ENCODE measurements at regions not wholly inside any gene's neighbourhood (a gene's known extent, or its start where the extent isn't known, plus 50 kb on each side); places are given as distances from the start of the nearest gene placed in this dataset.

DNA sequence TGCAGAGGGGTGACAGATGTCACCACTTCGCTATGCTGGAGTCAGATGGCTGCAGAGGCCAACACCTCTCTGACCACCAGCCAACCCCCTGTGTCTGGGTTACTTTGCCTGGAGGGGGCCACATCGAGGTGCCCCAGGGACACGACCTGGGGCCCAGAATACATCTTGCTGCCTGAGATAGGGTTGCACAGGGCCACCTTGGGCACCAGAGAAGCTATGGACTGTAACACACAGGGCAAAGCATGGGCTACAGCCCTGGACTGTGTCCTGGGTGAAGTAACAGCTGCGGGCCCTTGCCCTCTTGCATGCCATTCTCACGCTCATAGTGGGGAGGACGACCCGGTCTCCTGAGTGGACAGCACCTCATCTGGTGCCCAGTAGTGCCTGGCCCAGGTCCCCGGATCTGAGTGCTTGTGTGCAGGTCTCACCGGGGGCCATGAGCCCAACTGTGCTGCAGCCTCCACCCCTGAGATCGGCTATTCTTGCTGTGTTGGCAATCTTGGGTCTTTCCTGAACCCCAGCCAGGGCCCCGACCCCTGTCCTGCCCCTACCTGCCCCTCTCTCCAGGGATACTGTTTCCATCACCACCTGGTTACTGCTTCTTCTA is 115.2 kb upstream of the GDF10 start:
- dilution Hi-C loops (cut with MboI; ENCODE audit: extremely low pct_ligation_motif_present, low sequenced_read_pairs) = no loop called here
- no peak overlapping the region for H2AFZ ChIP-seq (ENCODE audit: control insufficient read depth, low read length)
- FAIRE-seq = no peak

DNA sequence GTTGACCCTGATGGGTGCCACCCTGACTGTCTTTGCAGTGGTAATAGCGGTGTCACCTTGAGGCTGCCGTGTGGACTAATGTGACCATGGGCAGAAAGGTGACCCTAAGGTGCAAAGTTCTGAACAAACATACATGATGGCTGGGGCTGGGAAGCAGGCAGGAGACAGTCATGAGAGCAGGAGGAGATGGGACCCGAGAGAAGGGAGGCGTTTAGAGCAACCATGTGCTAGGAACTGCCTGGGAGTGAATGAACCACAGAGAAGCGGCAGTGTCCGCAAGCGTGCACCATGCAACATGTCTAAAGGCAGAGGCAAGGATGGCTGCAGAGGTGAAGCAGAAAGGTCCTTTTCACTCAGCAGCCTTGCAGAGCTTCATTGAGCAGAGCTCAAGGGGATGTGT is 113.1 kb upstream of the GDF10 start:
- no peaks in the 10 kb centered on the region for H3K27me3 ChIP-seq (ENCODE audit: control insufficient read depth, extremely low read depth, insufficient read depth, low read length)
- no peak overlapping the region for H3K27ac ChIP-seq (ENCODE audit: control insufficient read depth, insufficient read depth, low read length)
- H3K9me1 ChIP-seq (ENCODE audit: control insufficient read depth, extremely low read depth, insufficient read depth, low read length) = no peaks in the 10 kb centered on the region
- dilution Hi-C loops (cut with MboI; ENCODE audit: extremely low pct_ligation_motif_present, low sequenced_read_pairs) = no loop called here
- no peak overlapping the region for H3K9ac ChIP-seq (ENCODE audit: control insufficient read depth, extremely low read depth, insufficient read depth, low read length)
- no peak for TF ChIP-seq EZH2 (IDR thresholded peaks at IDR 0.05; ENCODE audit: low read length)
- TF ChIP-seq, protein P1, sequence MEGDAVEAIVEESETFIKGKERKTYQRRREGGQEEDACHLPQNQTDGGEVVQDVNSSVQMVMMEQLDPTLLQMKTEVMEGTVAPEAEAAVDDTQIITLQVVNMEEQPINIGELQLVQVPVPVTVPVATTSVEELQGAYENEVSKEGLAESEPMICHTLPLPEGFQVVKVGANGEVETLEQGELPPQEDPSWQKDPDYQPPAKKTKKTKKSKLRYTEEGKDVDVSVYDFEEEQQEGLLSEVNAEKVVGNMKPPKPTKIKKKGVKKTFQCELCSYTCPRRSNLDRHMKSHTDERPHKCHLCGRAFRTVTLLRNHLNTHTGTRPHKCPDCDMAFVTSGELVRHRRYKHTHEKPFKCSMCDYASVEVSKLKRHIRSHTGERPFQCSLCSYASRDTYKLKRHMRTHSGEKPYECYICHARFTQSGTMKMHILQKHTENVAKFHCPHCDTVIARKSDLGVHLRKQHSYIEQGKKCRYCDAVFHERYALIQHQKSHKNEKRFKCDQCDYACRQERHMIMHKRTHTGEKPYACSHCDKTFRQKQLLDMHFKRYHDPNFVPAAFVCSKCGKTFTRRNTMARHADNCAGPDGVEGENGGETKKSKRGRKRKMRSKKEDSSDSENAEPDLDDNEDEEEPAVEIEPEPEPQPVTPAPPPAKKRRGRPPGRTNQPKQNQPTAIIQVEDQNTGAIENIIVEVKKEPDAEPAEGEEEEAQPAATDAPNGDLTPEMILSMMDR (optimal IDR thresholded peaks at IDR 0.05 in 1 of 3, IDR thresholded peaks at IDR 0.05 in 1 of 3, conservative IDR thresholded peaks at IDR 0.05 in 1 of 3; ENCODE audit: extremely low read depth in 1 of 3, insufficient read depth in 2 of 3, low read length in 3 of 3) = no peak
- H2AFZ ChIP-seq (ENCODE audit: control insufficient read depth, low read length) = no peak overlapping the region
- H4K20me1 ChIP-seq (ENCODE audit: control insufficient read depth, extremely low read depth, insufficient read depth, low read length) = no peaks in the 10 kb centered on the region
- no peaks in the 10 kb centered on the region for H3K36me3 ChIP-seq (ENCODE audit: control insufficient read depth in 2 of 2, extremely low read depth in 1 of 2, insufficient read depth in 2 of 2, low read length in 2 of 2)
- H3K4me2 ChIP-seq (ENCODE audit: control insufficient read depth, extremely low read depth, insufficient read depth, low read depth, low read length) = no peak overlapping the region
- no peaks in the 10 kb centered on the region for H3K79me2 ChIP-seq (ENCODE audit: control insufficient read depth, insufficient read depth, low read length)
- no peaks in the 10 kb centered on the region for H3K9me3 ChIP-seq (ENCODE audit: control insufficient read depth, low read depth, low read length)
- FAIRE-seq (no peak), DNase-seq (ENCODE audit: low read depth, low spot score) (no peak)
- no peak overlapping the region for H3K4me3 ChIP-seq (ENCODE audit: control insufficient read depth in 2 of 3, extremely low read depth in 1 of 3, insufficient read depth in 2 of 3, low read depth in 1 of 3, low read length in 3 of 3)
- H3K4me1 ChIP-seq (ENCODE audit: control insufficient read depth, extremely low read depth, insufficient read depth, low read length) = peaks cover 25% of the 10 kb centered on the region

More for the DNA sequence above, 115.2 kb upstream of the GDF10 start:
- Histone ChIP-seq H3K27me3 (ENCODE audit: control insufficient read depth, extremely low read depth, insufficient read depth, low read length) (no peaks in the 10 kb centered on the region), H4K20me1 (ENCODE audit: control insufficient read depth, extremely low read depth, insufficient read depth, low read length) (no peaks in the 10 kb centered on the region), H3K36me3 (ENCODE audit: control insufficient read depth in 2 of 2, extremely low read depth in 1 of 2, insufficient read depth in 2 of 2, low read length in 2 of 2) (no peaks in the 10 kb centered on the region), H3K79me2 (ENCODE audit: control insufficient read depth, insufficient read depth, low read length) (no peaks in the 10 kb centered on the region), H3K4me3 (ENCODE audit: control insufficient read depth in 2 of 3, extremely low read depth in 1 of 3, insufficient read depth in 2 of 3, low read depth in 1 of 3, low read length in 3 of 3) (no peak overlapping the region), H3K9ac (ENCODE audit: control insufficient read depth, extremely low read depth, insufficient read depth, low read length) (no peak overlapping the region), H3K4me2 (ENCODE audit: control insufficient read depth, extremely low read depth, insufficient read depth, low read depth, low read length) (no peak overlapping the region), H3K9me3 (ENCODE audit: control insufficient read depth, low read depth, low read length) (no peaks in the 10 kb centered on the region), H3K27ac (ENCODE audit: control insufficient read depth, insufficient read depth, low read length) (no peak overlapping the region), H3K4me1 (ENCODE audit: control insufficient read depth, extremely low read depth, insufficient read depth, low read length) (peaks cover 25% of the 10 kb centered on the region), H3K9me1 (ENCODE audit: control insufficient read depth, extremely low read depth, insufficient read depth, low read length) (no peaks in the 10 kb centered on the region)
- no peak for DNase-seq (ENCODE audit: low read depth, low spot score)
- TF ChIP-seq, protein P1 (optimal IDR thresholded peaks at IDR 0.05 in 1 of 3, IDR thresholded peaks at IDR 0.05 in 1 of 3, conservative IDR thresholded peaks at IDR 0.05 in 1 of 3; ENCODE audit: extremely low read depth in 1 of 3, insufficient read depth in 2 of 3, low read length in 3 of 3) = no peak
- TF ChIP-seq EZH2 (IDR thresholded peaks at IDR 0.05; ENCODE audit: low read length) = no peak
